Activated CD8-positive, alpha-beta memory T cell treated with anti-CD3 and anti-CD28 coated beads for 24 hours (primary cell): ENCODE measurements at regions not wholly inside any gene's neighbourhood (a gene's known extent, or its start where the extent isn't known, plus 50 kb on each side); places are given as distances from the start of the nearest gene placed in this dataset.

Experiments
- DNase-seq: peaks from one replicate; pipeline ENCODE4 v3.0.0-alpha.2; 2020

DNA sequence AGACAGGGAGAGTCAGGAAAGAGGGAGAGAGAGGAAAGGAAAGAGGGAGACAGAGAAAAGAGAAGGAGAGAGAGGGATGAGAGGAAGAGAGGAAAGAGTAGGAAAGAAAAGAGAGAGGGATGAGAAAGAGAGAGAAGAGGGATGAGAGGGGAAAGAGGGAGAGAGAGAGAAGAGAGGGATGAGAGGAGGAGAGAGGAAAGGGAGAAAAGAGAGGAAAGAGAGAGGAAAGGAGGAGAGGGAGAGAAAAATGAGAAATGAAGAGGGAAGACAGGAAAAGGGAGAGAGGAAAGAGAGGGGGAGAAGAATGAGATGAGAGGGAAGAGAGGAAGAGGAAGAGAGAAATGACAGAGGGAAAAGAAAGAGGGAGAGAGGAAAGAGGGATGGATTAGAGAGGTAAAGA is 207.0 kb upstream of the SKOR2 start:
- no peak for DNase-seq

DNA sequence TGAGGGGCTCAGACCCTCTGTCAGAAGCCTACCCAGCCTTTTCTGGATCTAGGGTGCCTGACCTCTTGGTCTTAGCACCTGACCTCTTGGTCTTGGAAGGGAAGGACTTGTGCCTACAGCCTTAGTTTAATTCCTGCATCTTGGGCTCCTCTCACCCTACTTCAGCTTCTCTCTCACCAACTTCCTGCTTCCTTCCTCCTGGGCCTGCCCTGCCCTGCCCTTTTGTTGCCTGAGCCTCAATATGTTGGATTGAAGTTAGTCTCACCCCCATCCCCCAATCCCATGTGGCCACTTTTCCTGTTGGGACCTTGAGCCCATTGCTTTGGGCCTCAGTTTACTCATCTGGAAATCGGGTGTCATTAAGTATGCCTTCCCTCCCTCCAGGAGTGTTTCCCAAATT is 206.2 kb upstream of the SKOR2 start:
- DNase-seq, result no peak

DNA sequence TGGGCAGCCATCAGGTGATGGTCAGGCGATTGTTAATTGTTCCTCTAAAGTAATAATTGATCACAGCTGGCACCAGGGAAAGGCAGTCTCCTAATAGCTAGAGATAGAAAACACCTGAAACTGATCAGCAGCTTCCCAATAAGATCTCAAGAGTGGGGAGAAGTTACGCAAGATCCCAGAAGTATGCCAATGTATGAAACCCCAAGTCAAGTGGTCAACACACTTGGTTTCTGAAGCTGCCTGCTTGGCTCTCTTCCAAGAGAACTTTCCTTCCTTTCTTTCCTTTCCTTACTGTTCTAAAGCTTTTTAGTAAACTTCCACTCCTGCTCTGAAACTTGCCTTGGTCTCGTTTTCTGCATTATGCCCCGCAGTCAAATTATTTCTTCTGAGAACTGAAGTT is 201.6 kb upstream of the SKOR2 start:
- no peak for DNase-seq

DNA sequence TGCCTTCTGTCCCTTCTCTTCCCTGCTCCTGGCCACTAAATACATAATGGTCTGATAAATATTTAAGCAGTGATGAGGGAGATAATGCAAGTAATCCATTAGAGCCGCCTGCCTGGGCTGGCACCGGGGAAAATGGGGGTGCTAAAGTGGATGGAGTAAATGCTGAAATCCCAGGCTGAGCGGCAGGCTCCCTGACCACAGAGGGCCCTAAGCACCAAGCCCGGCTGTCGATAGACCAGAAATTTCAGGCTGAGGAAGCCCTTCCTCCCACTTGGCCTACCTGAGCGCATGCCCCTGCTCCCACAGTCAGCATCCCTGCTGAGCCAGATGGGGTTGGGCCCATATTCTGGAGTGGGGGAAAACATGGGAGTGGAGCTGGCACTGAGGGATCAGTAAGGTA is 197.5 kb upstream of the SKOR2 start:
- no peak for DNase-seq

DNA sequence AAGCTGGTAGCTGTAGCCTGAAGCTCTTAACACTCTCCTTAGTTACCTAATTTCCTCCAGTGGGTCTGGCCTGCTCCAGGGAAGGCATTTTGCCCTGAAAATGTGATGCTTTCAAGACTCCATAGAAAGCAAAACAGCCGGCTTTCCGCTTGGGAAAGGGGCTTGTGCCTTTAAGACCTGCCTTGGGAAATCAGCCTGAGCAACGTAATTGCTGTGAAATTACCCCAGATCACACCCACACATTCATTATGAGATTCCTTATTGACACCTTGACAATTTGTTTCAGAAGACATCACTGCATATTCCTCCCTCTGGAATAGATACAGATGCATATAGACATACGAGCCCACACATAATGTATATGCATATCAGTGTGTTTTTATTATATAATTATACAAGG is 190.5 kb upstream of the SKOR2 start:
- no peak for DNase-seq

DNA sequence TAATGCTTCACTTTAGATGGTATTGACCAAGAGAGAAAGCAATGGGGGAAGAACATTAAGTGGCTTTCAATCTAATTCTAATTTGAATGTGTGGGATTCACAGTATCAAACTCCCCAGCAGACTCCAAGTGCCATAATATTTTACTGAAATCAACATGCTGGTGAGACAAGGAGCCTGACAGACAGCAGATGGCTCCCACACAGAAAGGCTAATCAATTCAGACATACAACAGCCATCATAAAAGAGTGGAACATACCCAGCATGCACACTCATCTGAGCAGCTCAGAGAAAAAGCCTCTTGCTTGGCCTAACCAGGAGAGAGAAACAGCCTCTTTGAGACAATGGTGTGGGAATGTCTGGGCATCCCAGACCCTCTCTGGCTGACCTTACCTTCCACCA is 186.5 kb upstream of the SKOR2 start:
- no peak for DNase-seq

DNA sequence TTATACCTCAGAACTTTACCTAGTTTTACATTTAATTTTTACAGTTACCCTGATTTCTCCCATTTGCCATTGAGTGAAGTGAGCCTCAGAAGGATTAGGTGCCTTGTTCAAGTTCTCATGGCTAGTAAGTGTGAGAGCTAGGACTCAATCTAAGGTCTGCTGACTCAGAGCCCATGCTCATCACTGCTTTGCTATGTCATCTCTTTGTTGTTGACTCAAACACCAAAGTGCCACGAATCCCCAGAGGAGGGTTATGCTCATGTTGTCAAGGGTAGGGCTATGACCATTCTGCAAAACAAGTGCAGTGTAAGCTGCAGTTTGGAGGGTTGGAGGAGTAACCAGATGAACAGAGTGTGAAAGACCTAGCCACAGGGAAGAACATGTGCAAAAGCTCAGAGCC is 185.4 kb upstream of the SKOR2 start:
- no peak for DNase-seq

DNA sequence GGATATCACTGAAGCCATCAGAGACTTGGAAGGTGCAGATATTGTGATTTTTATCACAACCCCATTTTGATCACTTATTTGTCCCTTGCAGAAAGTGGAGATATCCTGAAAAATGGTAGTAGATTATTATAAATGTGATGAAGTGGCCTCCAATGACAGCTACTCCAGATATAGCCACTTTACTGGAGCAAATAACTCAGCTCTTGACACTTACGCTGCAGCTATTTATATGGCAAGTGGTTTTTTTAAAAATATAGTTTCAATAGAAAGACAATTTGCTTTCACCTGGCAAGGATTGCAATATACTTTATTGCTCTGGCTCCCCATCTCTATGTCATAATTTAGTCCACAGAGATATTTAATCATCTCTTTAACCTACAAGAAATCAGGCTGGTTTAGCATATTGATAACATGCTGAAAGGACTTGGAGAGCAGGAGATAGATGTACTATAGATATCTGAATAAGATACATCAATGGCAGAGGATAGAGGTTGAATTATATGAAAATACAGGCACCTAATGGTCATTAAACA is 182.8 kb upstream of the SKOR2 start:
- DNase-seq, result no peak

DNA sequence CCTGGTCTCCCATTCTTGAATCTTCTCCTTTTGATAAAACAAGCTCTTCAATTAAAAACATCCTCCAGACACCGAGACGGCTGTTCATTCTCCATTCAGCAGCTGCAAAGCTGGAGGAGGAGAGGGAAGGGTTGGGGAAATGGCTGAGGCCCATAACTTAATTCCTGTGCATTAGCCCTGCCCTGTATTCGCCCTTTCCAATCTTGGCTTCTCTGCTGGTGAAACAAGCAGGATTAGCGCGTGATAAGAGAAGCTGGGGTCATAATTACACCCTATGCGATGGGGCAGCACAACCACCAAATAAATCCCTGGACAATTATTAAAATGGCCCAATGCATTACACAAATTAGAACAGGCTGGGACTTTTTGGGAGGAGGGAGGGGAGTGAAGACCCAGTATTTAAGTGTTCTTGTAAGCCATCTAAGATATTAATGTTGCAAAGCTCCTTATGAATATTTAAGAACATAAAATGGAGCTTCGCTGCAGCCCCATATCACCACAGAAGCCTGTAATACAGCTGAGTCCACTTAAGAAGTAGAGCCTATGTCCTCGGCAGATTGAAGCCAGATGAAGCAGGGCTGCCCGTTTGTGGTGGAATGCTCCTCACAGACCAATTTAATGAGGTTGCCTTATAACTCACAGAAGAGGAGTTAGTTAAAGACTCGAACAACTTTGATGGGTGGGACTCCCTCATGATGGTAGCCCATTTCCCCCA is 176.6 kb upstream of the SKOR2 start:
- DNase-seq, result no peak

DNA sequence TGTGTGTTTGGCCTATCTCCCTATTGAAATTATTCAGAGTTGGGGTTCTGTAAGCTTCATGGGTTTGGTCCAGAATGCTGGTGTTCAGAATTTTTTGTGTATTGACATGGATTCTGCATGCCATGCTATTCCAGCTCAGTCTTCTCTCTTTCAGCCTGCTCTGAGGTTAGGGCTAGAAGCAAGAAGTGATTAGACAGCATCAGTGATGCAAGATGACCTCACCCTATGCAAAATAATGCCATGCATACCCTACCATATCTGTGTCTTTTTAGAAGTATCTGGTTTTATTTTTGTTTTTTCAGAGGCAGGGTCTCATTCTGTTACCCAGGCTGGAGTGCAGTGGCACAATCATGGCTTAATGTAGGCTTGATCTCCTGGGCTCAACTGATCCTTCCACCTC is 175.6 kb upstream of the SKOR2 start:
- no peak for DNase-seq

DNA sequence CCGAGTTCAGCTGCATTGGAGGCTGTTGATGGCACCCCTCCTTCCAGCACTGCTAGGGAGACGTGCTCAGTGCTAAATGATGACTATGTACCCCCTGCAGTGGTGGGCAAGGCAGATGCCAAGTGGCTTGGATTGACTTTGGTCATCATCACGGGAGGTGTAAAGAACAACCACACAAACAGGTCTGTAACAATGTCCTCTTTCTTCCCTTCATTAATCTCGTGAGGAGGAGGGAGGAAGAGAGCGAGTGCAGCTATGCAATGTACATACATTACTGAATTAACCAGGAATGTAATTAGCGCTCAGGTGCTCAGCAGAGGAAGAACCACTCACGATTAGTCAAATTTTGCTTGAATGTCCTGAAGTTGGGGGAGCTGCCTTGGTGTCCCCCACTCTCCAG is 173.9 kb upstream of the SKOR2 start:
- no peak for DNase-seq

DNA sequence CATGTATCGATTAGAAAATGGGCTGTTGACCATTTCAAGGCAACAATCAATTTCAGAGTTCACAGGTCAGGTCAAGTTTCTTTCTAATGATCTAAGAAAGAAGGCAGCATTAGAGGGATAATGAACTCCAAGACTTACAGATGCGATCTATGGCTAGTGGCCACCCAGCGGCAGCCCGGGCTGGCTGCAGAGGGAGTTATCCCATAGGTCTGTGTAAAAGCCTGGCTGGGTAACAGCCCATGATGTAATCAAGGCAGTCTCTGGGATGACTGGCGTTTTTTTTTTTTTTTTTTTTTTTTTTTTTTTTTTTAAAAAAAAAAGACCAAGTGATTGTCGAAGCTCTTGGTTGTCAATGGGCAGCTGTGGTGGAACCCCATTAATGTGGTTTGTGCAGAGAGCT is 171.1 kb upstream of the SKOR2 start:
- DNase-seq, result no peak

DNA sequence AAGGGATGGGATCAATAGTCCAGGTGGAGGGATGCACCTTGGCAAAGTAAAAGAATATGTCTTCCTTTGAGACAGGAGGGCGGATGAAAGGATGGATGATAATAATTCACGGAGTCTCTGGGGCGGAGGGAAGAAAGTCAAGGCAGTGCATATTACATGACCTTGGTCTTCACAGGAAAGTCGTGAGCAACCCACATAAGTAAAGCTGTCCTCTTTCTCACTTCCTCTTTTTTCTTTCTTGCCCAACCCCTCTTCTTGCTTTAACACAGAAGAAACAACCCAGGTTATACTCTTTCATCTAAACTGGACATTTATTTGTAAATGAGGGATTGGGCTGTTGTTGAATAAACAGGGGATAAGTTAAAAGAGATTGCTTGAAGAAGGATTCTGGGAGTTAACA is 168.7 kb upstream of the SKOR2 start:
- DNase-seq, result no peak

DNA sequence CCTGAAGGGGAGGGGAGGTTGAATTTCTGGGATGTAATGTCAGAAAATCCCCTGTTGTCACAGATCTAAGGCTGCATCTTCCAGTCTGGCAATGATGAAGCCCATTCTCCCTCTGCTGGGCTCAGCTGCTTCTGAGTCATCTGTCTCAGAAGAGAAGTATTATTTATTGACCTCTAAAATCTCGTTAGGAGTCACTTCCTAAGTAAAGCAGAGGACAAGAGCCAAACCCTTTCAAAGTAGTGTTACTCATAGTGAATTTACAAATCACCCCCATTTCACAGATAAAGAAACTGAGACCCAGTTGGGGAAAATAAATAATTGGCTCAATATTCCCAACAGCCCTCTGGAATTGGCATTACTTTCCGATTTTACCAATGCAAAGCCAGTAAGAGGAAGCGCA is 167.3 kb upstream of the SKOR2 start:
- no peak for DNase-seq

DNA sequence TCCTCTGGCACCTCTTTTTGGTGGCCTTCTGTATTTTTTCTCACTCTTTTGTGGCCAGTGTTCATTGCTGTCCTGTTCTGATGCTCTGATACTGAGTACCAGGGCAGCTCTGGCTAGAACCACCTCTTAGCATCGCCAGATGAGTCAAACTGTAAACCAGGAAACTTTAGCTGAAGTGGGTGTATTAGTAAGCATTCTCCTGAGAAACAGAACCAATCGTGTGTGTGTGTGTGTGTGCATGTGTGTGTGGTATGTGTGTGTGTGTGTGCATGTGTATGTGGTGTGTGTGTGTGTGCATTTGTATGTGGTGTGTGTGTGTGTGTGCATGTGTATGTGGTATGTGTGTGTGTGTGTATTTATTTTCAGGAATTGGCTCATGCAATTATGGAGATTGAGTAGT is 166.3 kb upstream of the SKOR2 start:
- DNase-seq, result no peak

DNA sequence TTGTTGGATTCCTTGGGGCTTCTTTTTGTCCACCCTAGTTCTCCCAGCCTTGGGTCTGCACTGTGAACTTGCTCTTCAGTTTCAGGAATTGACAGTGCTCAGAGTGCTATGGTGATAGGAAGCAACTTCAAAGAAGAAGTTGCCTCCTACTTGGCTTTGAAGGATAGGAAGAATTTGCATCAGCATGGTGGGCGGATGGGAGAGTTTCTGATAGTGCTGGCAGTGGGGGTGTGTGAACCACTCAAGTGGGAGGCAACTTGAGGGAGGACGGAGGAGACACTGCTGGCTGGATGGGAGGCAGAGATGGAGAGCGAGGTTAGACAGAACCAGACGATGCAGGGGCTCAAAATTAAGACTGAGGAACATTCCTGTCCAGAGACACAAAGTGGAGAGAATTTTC is 164.4 kb upstream of the SKOR2 start:
- DNase-seq, result no peak

DNA sequence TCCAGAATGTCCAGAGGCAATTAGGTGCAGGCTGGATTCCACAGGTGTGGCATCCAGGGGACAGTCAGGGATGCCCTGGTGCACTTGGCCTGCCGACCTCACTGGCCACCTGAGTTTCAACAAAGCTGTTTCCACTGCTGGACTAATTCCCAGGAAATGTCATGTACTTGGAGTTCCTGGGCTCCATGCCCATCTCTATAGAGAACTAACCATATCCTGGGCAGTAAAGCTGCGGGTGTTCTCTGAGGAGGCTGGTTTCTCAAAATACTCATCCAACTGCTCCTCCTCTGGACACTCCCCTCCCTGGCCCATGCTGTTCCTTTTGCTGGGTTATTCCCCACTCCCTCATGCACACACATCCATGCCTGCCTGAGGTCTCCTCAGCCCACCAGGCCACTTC is 161.9 kb upstream of the SKOR2 start:
- no peak for DNase-seq

DNA sequence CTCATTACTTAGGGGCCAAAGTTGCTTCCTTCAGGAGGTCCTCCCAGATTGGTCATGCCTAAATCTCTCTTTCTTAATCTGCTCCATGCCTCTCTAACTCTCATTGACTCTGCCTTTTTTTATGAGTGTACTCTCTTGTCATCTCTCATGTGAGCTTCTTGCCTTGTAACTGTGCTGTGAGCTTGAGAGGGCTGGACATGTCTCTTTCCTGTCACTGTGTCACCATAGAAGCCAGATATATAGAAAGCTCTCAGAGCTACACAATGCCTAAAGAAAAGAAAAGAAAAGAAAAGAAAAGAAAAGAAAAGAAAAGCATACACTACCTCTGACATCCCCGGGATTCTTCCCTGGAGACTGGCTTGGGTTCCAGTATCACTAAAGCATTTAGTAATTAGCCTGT is 161.5 kb upstream of the SKOR2 start:
- DNase-seq, result no peak

DNA sequence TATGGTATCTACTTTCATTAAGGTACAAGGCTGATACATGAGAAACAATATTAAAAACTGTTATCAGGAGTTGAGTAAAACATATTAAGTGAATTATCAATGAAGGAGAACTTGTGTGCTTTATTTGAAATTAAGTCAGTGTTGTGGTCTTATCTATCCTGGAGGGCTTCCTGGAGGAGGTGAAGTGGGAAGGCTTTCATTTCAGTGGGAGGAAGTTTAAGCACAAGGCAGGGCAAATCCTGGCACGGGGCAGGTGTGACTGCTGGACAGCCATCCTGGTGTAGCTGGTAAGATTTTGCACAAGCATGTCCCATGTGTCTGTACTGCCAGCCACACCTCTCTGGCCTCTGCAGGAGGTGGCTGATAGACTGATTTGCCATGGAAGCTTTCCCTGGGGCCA is 159.7 kb upstream of the SKOR2 start:
- no peak for DNase-seq

DNA sequence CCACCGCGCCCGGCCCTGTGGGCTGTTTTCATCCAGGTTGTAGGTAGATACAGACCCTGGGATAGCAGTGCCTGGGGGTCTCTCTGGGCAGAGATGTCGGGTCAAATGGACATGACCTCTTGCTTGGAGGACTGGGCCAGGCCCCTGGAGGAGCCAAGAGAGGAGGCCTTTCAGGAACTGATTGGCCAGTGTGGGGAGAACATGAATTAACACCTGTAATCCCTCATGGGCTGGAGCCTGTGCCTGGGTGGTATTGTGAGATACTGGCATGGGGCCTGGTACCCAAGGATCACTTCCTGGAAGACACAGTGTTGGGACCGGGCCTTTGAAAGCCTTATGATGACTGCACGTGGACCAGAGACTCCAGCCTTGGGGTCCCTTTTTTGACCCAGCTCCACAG is 158.7 kb upstream of the SKOR2 start:
- no peak for DNase-seq

DNA sequence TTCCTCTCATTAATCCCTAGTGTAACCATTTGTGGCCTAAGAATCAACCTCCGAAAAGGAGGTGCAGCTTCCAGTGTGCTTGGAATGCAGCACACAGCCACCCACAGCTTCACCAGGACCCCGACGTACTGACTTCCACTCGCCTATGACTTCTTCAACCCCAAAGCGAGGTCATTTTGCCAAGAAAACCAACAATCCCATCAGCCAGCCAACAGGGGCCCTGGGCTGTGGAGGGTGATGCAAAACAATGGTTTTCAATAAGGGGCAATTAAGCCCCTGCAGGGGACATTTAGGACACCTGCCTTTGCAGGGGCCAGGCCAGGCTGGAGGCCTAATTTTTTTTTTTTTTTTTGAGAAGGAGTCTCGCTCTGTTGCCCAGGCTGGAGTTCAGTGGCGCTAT is 158.1 kb upstream of the SKOR2 start:
- no peak for DNase-seq

DNA sequence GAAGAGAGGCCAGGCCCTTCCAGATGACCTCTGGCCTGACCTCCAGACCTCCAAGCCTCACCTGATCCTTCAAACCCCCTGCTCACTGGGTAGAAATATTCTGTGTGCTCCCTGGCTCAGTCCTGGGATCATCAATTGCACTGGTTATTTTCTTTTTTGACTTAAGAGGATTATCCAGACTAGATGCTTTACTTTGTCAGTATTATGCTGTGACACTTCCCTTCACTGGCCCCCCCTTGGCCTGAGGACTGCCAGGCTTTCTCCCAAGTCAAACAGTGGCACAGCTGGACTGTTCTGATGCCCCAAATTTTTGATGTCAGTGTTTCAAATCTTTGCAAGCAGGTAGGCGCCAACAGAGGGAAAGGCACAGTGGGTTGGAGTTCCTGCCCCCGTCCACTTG is 156.3 kb upstream of the SKOR2 start:
- no peak for DNase-seq

DNA sequence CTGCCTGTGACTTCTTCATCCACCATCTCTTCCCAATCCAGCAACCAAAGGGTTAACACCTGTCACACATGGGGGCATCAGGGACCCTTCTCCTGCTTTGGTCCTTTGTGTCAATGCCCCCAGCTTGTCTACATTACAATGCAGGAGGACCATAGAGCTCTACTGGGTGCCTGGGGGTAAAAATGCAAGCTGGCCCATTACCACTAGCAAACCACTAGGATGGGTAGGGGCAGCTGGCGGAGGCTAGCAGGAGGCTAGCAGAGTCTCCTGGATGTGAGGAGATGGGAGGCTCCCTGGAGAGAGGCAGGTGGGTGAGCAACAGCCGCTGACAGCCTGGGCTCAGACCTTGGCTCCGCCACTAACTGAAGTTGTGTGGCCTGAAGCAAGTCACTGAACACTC is 153.4 kb upstream of the SKOR2 start:
- DNase-seq, result no peak

DNA sequence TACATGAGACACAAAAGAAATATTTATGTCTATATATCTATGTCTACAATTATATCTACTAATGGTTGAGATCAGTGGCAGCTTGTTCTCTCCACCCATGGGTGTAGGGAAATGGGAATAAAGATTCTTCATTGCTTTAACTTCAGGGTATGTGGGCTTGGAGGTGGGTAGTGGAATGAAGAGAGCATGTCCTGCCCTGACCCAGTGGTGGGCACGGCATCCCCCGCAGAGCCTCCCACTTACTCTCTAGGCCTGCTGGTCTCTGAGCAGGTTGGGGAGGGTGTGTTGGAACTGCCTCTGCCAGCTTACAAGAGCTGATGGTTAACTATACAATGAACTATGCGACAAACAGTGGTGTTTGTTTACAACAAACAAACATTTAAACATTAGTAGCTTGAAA is 152.5 kb upstream of the SKOR2 start:
- no peak for DNase-seq

DNA sequence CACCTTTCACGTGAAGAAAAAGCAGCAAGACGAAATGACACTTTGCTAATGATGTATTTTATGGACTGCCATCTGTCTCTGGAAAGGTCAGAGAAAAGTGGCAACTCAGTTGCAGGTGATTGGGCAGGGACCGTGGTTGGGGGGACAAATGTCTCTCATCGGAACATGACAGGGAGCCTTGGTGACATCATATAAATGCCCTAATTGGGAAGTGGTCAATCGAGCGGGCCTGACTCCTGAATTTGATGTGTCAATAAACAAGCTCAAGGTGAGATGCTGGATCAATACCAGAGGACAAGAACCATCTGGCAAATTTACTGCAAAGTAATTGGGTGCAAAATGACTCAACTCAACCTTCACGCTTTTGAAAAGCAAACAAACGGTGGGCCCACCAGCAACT is 151.9 kb upstream of the SKOR2 start:
- no peak for DNase-seq

DNA sequence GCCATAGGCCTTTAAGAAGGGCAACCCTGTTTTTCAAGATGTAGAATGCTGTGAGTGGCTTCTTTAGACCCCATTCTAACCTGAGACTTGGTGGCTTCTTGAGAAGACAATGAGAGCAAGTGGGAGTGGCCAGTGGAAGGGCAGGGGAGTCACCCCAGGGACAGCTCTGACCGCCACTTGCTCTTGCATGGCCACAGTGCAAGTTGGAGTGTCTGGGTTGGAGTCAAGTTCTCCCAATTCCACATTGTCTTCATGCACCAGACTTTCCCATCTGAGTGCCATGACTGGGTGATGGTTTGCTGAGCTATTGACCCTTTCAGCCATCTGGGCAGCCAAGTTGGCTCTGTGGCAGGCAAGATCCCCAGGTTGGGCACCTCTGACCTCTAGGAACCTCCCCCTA is 148.0 kb upstream of the SKOR2 start:
- DNase-seq, result no peak
